Endodermal cell (in vitro differentiated cells): ENCODE measurements at regions not wholly inside any gene's neighbourhood (a gene's known extent, or its start where the extent isn't known, plus 50 kb on each side); places are given as distances from the start of the nearest gene placed in this dataset.

Source experiments
- DNase-seq: peaks from one replicate; pipeline ENCODE4 v3.0.0-alpha.2; 2017
- H3K27ac ChIP-seq: 2 replicates; pipeline ENCODE4 v1.5.1; 2013; ENCODE audit warnings: mild to moderate bottlenecking, low read depth, low read length, moderate library complexity
- H3K27me3 ChIP-seq: 2 replicates; pipeline ENCODE4 v1.6.1; 2013; ENCODE audit warnings: mild to moderate bottlenecking, low read length, moderate library complexity; ENCODE audit not compliant: insufficient read depth, control insufficient read depth, poor library complexity, severe bottlenecking
- H3K36me3 ChIP-seq: 2 replicates; pipeline ENCODE4 v1.7.0; 2013; ENCODE audit warnings: mild to moderate bottlenecking, low read length, moderate library complexity; ENCODE audit not compliant: control insufficient read depth, insufficient read depth
- H3K4me1 ChIP-seq: one replicate; pipeline ENCODE4 v1.7.0; 2013; ENCODE audit warnings: low read length; ENCODE audit not compliant: control insufficient read depth, insufficient read depth
- H3K4me3 ChIP-seq: 2 replicates; pipeline ENCODE4 v1.5.1; 2013; ENCODE audit warnings: mild to moderate bottlenecking, low read length, moderate library complexity
- H3K9ac ChIP-seq: 2 replicates; pipeline ENCODE4 v1.6.1; 2013; ENCODE audit warnings: mild to moderate bottlenecking, low read length, moderate library complexity; ENCODE audit not compliant: poor library complexity, severe bottlenecking; ENCODE audit errors: extremely low read depth
- H3K9me3 ChIP-seq: 2 replicates; pipeline ENCODE4 v1.6.1; 2013; ENCODE audit warnings: mild to moderate bottlenecking, low read length, moderate library complexity; ENCODE audit not compliant: control insufficient read depth
- H3K27ac Mint-ChIP-seq: 2 replicates; pipeline ENCODE4 v1.8.0; 2020; ENCODE audit warnings: mixed read lengths
- H3K27me3 Mint-ChIP-seq: 2 replicates; pipeline ENCODE4 v1.8.0; 2021; ENCODE audit warnings: mild to moderate bottlenecking, mixed read lengths; ENCODE audit not compliant: insufficient read depth
- H3K36me3 Mint-ChIP-seq: 2 replicates; pipeline ENCODE4 v1.8.0; 2020; ENCODE audit warnings: low read depth, mixed read lengths
- H3K4me1 Mint-ChIP-seq: 2 replicates; pipeline ENCODE4 v1.8.0; 2020; ENCODE audit warnings: mixed read lengths
- H3K4me3 Mint-ChIP-seq: 2 replicates; pipeline ENCODE4 v1.8.0; 2020; ENCODE audit warnings: mild to moderate bottlenecking, moderate library complexity, mixed read lengths
- H3K9me3 Mint-ChIP-seq: 2 replicates; pipeline ENCODE4 v1.8.0; 2020; ENCODE audit warnings: mild to moderate bottlenecking, mixed read lengths
- CTCF ChIP-seq: fragments of 200-600 bp; sonication (generic); conservative IDR thresholded peaks from 2 replicates; pipeline ENCODE4 v1.5.0; 2021; ENCODE audit warnings: antibody characterized with exemption, mild to moderate bottlenecking
- WGBS, 2 experiments: methylation state at CpG; one replicate each; pipeline versions ENCODE4 v1.1.5 to v1.1.7; 2013; ENCODE audit warnings: missing lambda C conversion rate in 2 of 2, mixed read lengths in 1 of 2; ENCODE audit not compliant: insufficient coverage in 1 of 2, insufficient read length in 1 of 2; 5-methylcytosine and 5-hydroxymethylcytosine counted together

GRCh38 chr12:73625226-73625625, 912.4 kb upstream of the ATXN7L3B start:
- H3K27ac ChIP-seq, result no peak overlapping the region
- no peak overlapping the region for H3K4me3 Mint-ChIP-seq
- H3K27me3 ChIP-seq, result no peaks in the 10 kb centered on the region
- DNase-seq, result no peak
- peaks cover 7% of the 10 kb centered on the region for H3K9me3 Mint-ChIP-seq
- H3K9me3 ChIP-seq, result peaks cover 12% of the 10 kb centered on the region
- H3K4me1 ChIP-seq, result no peaks in the 10 kb centered on the region
- no peaks in the 10 kb centered on the region for H3K27me3 Mint-ChIP-seq
- H3K9ac ChIP-seq, result no peak overlapping the region
- H3K27ac Mint-ChIP-seq, result no peak overlapping the region
- peaks cover 5% of the 10 kb centered on the region for H3K36me3 Mint-ChIP-seq
- peaks cover 12% of the 10 kb centered on the region for H3K4me1 Mint-ChIP-seq
- H3K4me3 ChIP-seq, result no peak overlapping the region
- TF ChIP-seq CTCF, result no peak
- no peaks in the 10 kb centered on the region for H3K36me3 ChIP-seq

- H3K9me3 ChIP-seq, result no peaks in the 10 kb centered on the region
- no peak overlapping the region for H3K27ac ChIP-seq
- H3K9ac ChIP-seq, result no peak overlapping the region
- no peaks in the 10 kb centered on the region for H3K36me3 ChIP-seq
- no peak for TF ChIP-seq CTCF
- no peaks in the 10 kb centered on the region for H3K9me3 Mint-ChIP-seq
- WGBS, 2 experiments, result 90% methylated on average over 5 of the region's 5 CpGs; no CpG with 5 or more reads in 1 of the 2 experiments
- no peak for DNase-seq
- H3K4me3 Mint-ChIP-seq, result no peak overlapping the region
- no peaks in the 10 kb centered on the region for H3K4me1 ChIP-seq
- H3K4me3 ChIP-seq, result no peak overlapping the region
- H3K4me1 Mint-ChIP-seq, result peaks cover 10% of the 10 kb centered on the region
- no peaks in the 10 kb centered on the region for H3K27me3 Mint-ChIP-seq
- no peak overlapping the region for H3K27ac Mint-ChIP-seq
- H3K36me3 Mint-ChIP-seq, result no peaks in the 10 kb centered on the region
- no peaks in the 10 kb centered on the region for H3K27me3 ChIP-seq
These were observed 908.5 kb upstream of the ATXN7L3B start for GRCh38 chr12:73629171-73629570.

- H3K4me1 ChIP-seq, result no peaks in the 10 kb centered on the region
- no peak for DNase-seq
- H3K36me3 ChIP-seq, result no peaks in the 10 kb centered on the region
- no peaks in the 10 kb centered on the region for H3K36me3 Mint-ChIP-seq
- WGBS, 2 experiments, result 33 to 55% methylated on average over 4 of the region's 4 CpGs
- no peak overlapping the region for H3K27ac Mint-ChIP-seq
- peaks cover 5% of the 10 kb centered on the region for H3K4me1 Mint-ChIP-seq
- no peaks in the 10 kb centered on the region for H3K9me3 Mint-ChIP-seq
- no peak overlapping the region for H3K4me3 ChIP-seq
- H3K27me3 ChIP-seq, result no peaks in the 10 kb centered on the region
- no peaks in the 10 kb centered on the region for H3K9me3 ChIP-seq
- peak; percentile 61 for TF ChIP-seq CTCF
- H3K27ac ChIP-seq, result no peak overlapping the region
- no peak overlapping the region for H3K9ac ChIP-seq
- no peak overlapping the region for H3K4me3 Mint-ChIP-seq
- H3K27me3 Mint-ChIP-seq, result no peaks in the 10 kb centered on the region
These were observed 907.5 kb upstream of the ATXN7L3B start for GRCh38 chr12:73629893-73630831.
